ENCODE measurements at regions not wholly inside any gene's neighbourhood (a gene's known extent, or its start where the extent isn't known, plus 50 kb on each side); places are given as distances from the start of the nearest gene placed in this dataset.

GRCh38 chr21:34020005-34020847 lies 53.2 kb upstream of the MRPS6 start:
- peaks cover 67% of the 10 kb centered on the region for H3K4me1 ChIP-seq (ENCODE audit: low read length)
- no peaks in the 10 kb centered on the region for H3K79me2 ChIP-seq (ENCODE audit: low read length)
- H3K9me3 ChIP-seq (ENCODE audit: insufficient read depth, low read length): peaks cover 11% of the 10 kb centered on the region
- peak overlapping the region; percentile 99 for H3K27ac ChIP-seq (ENCODE audit: low read length)
- peak overlapping the region; percentile 35; the same call in 1 of the 2 replicates for H2AFZ ChIP-seq (ENCODE audit: low read depth, low read length)
- TF ChIP-seq EZH2phosphoT487 (IDR thresholded peaks at IDR 0.05; ENCODE audit: low read depth) (no peak), CTCF (IDR thresholded peaks at IDR 0.05; ENCODE audit: low read depth, low read length) (peak; percentile 28; the same call in 1 of the 2 replicates)
- no peaks in the 10 kb centered on the region for H3K27me3 ChIP-seq (ENCODE audit: low read depth, low read length)
- peak overlapping the region; percentile 87 for H3K4me2 ChIP-seq (ENCODE audit: low read length)
- peaks cover 10% of the 10 kb centered on the region for H3K36me3 ChIP-seq (replicated peaks; ENCODE audit: low read depth, low read length)
- H3K9ac ChIP-seq (ENCODE audit: low read length): peak overlapping the region; percentile 77
- H3K4me3 ChIP-seq (ENCODE audit: low read length): peak overlapping the region; percentile 68
- no peaks in the 10 kb centered on the region for H4K20me1 ChIP-seq (ENCODE audit: insufficient read depth, low read length)

GRCh38 chr21:34019402-34019801 lies 54.0 kb upstream of the MRPS6 start:
- no peaks in the 10 kb centered on the region for H3K27me3 ChIP-seq (ENCODE audit: low read depth, low read length)
- H3K4me1 ChIP-seq (ENCODE audit: low read length): peaks cover 67% of the 10 kb centered on the region
- H3K9me3 ChIP-seq (ENCODE audit: insufficient read depth, low read length): peaks cover 11% of the 10 kb centered on the region
- H3K4me3 ChIP-seq (ENCODE audit: low read length): peak overlapping the region; percentile 68
- peak overlapping the region; percentile 77 for H3K9ac ChIP-seq (ENCODE audit: low read length)
- H2AFZ ChIP-seq (ENCODE audit: low read depth, low read length): no peak overlapping the region
- H3K36me3 ChIP-seq (replicated peaks; ENCODE audit: low read depth, low read length): peaks cover 10% of the 10 kb centered on the region
- H3K4me2 ChIP-seq (ENCODE audit: low read length): peak overlapping the region; percentile 87
- no peaks in the 10 kb centered on the region for H3K79me2 ChIP-seq (ENCODE audit: low read length)
- peak overlapping the region; percentile 99 for H3K27ac ChIP-seq (ENCODE audit: low read length)
- no peak for TF ChIP-seq CTCF (IDR thresholded peaks at IDR 0.05; ENCODE audit: low read depth, low read length)
- TF ChIP-seq EZH2phosphoT487 (IDR thresholded peaks at IDR 0.05; ENCODE audit: low read depth): no peak
- H4K20me1 ChIP-seq (ENCODE audit: insufficient read depth, low read length): no peaks in the 10 kb centered on the region

DNA sequence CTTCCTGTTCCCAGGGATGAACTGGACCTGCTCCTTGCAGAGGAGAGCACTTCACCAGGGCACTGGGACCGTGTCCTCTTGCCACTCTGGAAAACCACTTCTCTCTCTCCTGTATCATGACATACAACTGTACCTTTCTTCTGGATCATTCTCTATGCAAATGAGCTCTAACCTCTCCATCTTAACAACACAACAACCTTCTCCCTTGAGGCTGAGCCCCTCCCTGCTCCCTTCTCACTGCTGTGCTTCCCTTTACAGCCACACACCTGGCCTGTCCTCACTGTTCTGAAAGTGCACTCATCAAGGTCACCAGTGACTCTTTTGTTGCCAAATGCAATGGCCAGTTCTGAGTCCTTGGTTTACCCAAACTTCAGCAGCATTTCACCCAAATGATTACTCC lies 54.5 kb upstream of the MRPS6 start:
- Histone ChIP-seq H2AFZ (ENCODE audit: low read depth, low read length) (no peak overlapping the region), H3K79me2 (ENCODE audit: low read length) (no peaks in the 10 kb centered on the region), H3K36me3 (replicated peaks; ENCODE audit: low read depth, low read length) (peaks cover 10% of the 10 kb centered on the region), H3K4me2 (ENCODE audit: low read length) (peak overlapping the region; percentile 87), H4K20me1 (ENCODE audit: insufficient read depth, low read length) (no peaks in the 10 kb centered on the region), H3K27ac (ENCODE audit: low read length) (peak overlapping the region; percentile 99), H3K27me3 (ENCODE audit: low read depth, low read length) (no peaks in the 10 kb centered on the region), H3K4me3 (ENCODE audit: low read length) (0 out of 2 replicates have a peak overlapping the region, but pooled peaks have one; percentile 68), H3K9ac (ENCODE audit: low read length) (peak overlapping the region; percentile 77; the same call in 1 of the 2 replicates), H3K4me1 (ENCODE audit: low read length) (peaks cover 67% of the 10 kb centered on the region), H3K9me3 (ENCODE audit: insufficient read depth, low read length) (peaks cover 11% of the 10 kb centered on the region)
- TF ChIP-seq CTCF (IDR thresholded peaks at IDR 0.05; ENCODE audit: low read depth, low read length) (no peak), EZH2phosphoT487 (IDR thresholded peaks at IDR 0.05; ENCODE audit: low read depth) (no peak)

- Histone ChIP-seq H3K9ac (ENCODE audit: low read length) (no peak overlapping the region; the same call in 1 of the 2 replicates), H2AFZ (ENCODE audit: low read depth, low read length) (no peak overlapping the region), H3K27ac (ENCODE audit: low read length) (peak overlapping the region; percentile 99), H3K4me3 (ENCODE audit: low read length) (no peak overlapping the region), H3K4me1 (ENCODE audit: low read length) (peaks cover 62% of the 10 kb centered on the region), H3K79me2 (ENCODE audit: low read length) (no peaks in the 10 kb centered on the region), H3K27me3 (ENCODE audit: low read depth, low read length) (no peaks in the 10 kb centered on the region), H3K9me3 (ENCODE audit: insufficient read depth, low read length) (peaks cover 11% of the 10 kb centered on the region), H3K4me2 (ENCODE audit: low read length) (peak overlapping the region; percentile 87), H3K36me3 (replicated peaks; ENCODE audit: low read depth, low read length) (peaks cover 10% of the 10 kb centered on the region), H4K20me1 (ENCODE audit: insufficient read depth, low read length) (no peaks in the 10 kb centered on the region)
- TF ChIP-seq EZH2phosphoT487 (IDR thresholded peaks at IDR 0.05; ENCODE audit: low read depth): no peak
- no peak for TF ChIP-seq CTCF (IDR thresholded peaks at IDR 0.05; ENCODE audit: low read depth, low read length)
Observed at GRCh38 chr21:34018185-34018584, 55.2 kb upstream of the MRPS6 start.

Data from OCI-LY3 (cell line).